CD1c-positive myeloid dendritic cell (primary cell): ENCODE measurements at regions not wholly inside any gene's neighbourhood (a gene's known extent, or its start where the extent isn't known, plus 50 kb on each side); places are given as distances from the start of the nearest gene placed in this dataset.

Source experiments
- DNase-seq: peaks from one replicate; pipeline ENCODE4 v3.0.0-alpha.2; 2016; ENCODE audit errors: extremely low spot score

DNA sequence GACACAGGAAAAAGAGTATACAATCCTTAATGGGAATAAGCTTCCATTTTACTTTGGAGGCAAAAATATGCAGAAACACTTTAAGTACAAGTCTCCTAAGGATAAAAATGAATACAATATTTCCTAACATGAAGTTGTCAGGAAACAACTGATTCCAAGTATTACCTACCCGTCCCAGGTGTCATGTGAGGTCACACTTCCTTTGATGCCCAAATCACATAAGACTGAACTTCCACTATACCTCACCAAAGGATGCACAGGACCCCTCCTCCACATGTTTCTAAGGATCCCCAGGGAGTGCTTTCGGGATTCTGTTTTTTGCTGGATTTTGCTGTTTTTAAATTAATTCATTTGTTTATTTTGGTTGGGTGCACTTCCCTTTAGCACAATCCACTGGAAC is 438.5 kb upstream of the TCF4 start:
- DNase-seq: no peak

- DNase-seq: no peak
Measured at GRCh38 chr18:56021809-56022195, 433.8 kb upstream of the TCF4 start.

- DNase-seq: no peak
Measured at GRCh38 chr18:56021136-56021808, 433.3 kb upstream of the TCF4 start.

GRCh38 chr18:56019908-56020307 is 431.9 kb upstream of the TCF4 start:
- DNase-seq: no peak

DNA sequence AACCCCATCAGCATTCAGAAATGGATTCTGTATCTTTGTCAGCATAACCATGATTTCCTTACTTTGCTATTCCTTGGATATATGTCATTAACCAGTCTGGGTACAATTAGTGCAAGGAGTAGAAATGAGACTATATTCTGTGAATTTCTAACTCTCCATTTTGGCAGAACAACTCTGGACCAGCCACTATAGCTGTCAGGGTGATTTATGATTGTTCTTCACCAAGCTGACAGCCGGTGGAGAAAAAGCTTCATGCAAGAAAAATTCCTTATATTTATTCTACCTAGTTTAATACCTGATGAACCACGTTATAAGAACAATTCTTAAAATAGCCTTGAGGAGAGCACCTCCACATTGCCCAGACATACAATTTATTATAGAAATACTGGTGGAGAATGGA is 431.2 kb upstream of the TCF4 start:
- DNase-seq: no peak

GRCh38 chr18:56009411-56009810 is 421.4 kb upstream of the TCF4 start:
- no peak for DNase-seq

DNA sequence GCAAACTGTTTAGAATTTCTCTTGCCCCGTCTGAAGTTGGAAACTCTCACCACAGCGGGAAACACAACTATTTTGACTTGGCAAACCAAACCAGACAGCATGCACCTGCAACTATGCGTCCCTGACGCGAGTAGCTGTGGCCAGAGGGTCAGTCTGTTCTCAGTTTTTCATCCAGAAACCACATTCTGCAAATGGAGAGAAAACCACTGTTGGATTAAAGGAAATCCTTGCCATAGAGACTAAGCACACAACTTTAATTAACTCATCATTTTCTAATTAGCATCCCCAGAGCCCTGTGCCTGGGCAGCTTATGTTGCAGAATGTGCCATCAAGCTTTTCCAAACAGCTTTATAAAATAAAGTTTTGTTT is 415.7 kb upstream of the TCF4 start:
- no peak for DNase-seq

DNA sequence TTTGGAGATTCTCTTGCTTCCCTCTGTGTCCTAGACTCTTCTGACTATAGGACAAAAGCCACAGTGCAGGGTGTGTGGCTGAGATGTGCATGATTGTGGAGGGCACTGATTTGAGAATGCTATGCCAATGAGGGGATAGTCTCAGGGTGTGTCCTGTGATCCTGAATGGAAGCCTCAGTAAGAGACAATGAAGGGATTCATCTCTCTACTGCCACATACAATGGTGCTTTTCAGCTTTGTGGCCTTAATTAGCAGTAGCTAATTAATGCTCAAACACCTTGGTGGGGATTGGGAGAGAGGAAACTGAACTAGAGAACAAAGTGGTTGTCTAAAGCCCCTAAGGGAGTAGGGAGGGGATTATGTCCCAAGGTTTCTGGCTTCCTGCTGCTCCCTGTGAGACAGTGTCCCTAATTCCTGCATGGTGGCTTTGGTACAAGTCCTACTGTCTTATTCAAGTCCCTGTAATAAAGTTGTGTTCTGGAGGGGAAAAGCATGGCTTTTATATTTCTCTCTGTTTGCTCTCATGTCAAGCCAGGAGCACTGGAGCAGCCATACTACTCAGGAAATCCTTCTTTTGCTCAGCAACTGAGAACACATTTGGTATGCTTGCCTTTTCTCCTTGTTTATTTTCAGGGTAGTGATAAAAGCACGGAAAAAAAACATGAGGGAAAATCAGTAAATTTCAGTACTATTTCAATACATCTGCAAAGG is 415.2 kb upstream of the TCF4 start:
- no peak for DNase-seq

- DNase-seq: no peak
Measured at GRCh38 chr18:56001576-56001975, 413.6 kb upstream of the TCF4 start.

- no peak for DNase-seq
Measured at GRCh38 chr18:56000041-56000440, 412.0 kb upstream of the TCF4 start.

DNA sequence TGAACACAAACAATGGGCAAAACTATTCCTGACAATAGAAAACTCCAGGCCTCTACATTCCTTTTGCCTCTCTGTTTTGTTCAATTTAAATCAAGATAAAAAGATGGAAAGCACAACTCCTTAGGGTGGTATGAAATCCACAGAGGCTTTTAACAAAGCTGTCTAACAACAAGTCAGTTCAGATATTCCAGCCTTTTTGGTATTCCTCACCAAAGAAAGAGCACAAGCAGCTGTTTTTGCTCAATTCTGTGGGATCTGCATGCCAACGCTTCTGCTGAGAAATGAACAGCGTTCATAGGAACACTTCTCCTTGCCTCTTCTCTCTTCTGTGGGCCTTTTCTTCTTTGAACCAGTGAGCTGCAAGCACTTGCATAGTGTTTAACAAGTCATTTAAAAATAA is 411.6 kb upstream of the TCF4 start:
- no peak for DNase-seq

GRCh38 chr18:55998801-55999385 is 410.9 kb upstream of the TCF4 start:
- no peak for DNase-seq

DNA sequence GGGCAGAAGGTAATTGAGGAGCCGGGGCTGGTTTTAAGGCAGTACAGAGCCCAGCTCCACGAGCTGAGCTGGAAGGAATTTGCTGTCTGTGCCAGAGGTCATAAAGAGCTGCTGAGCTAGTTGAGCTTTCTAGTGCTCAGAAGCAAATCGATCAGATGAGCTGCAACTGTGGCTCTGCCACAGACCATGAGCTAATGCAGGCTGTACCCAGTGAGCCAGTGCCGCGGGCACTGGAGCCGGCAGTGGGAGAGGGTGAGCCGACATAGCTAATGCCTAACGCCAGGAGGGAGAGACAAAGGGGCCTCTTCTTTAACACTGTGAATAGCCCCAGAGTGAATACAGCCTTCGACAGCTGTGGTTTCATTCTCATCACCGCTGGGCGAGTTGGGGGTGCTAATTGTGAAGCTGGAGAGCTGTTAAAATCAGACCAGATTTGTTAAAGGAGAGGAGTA is 410.1 kb upstream of the TCF4 start:
- DNase-seq: no peak

DNA sequence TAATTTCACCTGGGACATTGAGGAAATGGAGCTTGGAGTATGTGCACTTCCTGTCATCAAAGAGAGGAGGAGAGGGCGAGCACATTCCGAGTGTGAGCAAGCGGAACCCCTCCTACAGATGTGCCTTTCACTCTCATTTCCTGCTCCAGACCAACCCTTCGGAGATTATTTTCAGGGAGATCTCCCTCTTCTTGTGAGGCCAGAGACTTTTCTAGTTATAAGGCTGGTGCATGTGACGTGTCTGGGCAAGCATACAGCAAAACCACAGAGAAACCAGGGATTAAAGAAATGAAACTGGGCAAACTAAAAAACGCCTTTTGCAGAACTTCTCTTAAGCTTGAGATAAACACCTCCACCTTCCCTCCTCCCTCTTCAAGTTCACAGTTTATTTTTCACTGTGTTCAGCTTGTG is 409.2 kb upstream of the TCF4 start:
- DNase-seq: peak; percentile 52

DNA sequence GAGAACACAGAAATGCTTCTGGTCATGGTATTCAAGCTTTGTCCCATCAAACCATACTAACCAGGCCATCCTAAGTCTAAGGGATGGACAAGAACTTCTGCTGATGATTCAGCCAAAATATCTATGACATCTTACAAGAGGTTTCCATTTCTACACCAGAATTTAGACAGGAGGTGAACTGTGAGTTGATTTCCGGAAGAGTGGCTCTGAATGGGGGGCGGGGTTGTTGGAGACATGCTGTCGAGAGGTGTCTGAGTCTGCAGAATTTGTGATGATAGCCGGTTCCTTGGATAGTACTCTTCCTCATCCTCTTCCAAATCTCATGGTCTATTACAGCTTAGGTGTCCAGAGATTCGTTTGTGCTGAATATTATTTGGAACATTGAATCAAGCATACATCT is 408.7 kb upstream of the TCF4 start:
- no peak for DNase-seq

DNA sequence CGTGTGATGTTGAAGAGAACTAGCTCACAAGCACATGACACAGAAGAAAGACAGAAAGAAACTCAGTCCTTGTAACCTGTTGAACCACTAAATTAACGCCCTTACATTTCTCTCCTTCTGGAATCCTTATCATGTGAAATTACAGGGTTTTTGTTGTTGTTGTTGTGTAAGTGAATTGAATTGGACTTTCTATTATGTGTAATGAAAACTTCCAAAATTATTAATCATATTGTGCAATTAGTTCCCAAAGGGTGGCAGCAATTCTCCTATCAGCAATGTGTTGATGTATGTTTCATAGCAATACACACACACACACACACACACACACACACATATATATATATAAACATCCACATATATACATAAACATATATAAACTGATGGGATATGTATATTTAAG is 402.2 kb upstream of the TCF4 start:
- DNase-seq: no peak

- peak; percentile 33 for DNase-seq
Measured at GRCh38 chr18:55988537-55988936, 400.5 kb upstream of the TCF4 start.

- no peak for DNase-seq
Measured at GRCh38 chr18:55983433-55983832, 395.4 kb upstream of the TCF4 start.

DNA sequence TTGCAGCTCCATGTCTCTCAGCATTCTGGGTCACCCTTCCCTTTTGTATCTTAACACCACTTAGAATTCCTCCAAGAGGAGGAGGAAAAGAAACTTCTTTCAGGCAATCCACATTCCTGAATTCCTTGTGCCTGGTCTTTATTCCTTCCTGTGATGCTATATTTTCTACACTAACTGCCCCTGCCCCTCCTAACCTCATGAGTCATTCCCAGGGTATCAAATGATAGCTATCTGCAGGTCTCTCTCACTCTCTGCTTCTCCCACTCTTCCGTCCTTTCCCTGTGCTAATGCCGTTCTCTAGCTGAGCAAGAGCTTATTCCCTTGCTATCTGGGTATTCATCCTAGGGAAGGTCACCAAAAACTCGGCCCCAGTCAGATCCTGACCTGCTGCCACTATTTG is 395.0 kb upstream of the TCF4 start:
- no peak for DNase-seq

DNA sequence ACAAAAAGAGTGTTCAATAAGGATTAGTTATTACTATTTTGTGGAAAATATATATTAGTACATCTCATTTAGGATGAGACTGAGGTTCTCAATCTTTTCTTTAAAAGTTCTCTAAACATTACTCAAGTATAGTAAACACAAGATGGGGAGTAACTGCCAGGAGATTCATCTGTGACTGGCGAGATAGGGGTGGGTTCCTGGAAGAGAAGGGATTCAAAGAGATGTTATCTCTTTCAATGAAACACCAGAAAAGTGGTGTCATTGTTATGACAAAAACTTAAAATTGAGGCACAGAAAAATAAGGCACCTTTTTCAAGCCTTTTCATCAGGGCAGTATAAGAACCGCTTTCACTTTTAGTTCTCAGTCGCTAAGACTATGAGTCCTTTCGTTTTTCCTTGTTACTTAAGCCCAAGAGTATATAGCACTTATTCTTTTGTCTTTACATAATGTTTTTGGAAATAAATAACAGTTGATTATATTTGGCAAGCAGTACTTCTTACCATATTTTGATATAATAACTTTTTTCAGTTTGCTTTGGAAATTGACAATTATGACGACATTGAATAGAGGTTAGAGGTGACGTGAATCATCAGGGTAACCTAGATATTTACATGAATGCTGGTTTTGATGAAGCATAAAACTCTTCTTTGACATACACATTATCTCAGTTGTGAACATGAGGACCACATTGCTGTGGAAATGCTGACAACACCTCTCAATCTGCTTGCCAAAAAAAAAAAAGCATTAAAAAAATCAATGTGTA is 393.9 kb upstream of the TCF4 start:
- DNase-seq: no peak

DNA sequence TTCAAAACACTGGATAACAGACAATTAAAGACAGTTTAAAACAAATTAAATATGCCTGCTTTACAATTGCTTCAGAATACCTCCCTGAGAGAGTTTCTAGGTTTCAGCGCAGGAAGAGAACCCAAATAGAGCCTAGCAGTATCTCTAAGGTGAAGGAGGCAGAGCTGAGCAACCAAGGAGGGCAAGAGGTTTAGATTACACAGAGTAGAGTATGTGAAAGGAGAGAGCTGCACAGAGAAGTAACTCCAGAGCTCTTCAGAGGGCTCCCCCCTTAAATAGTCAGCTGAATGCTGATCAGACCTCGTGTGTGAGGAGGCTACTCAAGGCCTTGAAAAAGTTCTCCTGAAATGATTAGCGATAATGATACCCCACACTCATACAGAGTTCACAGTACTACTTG is 386.5 kb upstream of the TCF4 start:
- DNase-seq: no peak

DNA sequence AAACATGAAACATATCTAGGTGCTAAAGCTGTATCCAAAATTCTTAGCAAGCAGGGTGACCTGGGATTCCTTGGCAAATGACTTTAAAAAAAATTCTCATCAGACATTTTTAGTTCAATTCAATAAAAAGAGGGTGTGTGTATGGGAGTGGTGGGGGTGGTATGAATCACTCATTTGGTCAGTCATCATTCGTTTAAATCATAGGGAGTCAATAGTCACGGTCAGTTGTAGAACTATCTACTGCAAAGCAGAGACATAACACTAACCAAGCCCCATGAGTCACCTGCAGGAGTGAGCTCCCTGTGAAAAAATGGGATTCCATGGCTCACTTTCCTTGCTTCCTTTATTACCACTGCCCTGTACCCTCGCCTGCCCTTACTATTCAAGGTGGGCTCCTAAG is 380.6 kb upstream of the TCF4 start:
- DNase-seq: no peak

GRCh38 chr18:55967019-55967418 is 379.0 kb upstream of the TCF4 start:
- DNase-seq: no peak
